NOMO-1 treated with DMSO at 0.1 percent for 48 hours (cell line): ENCODE measurements at regions not wholly inside any gene's neighbourhood (a gene's known extent, or its start where the extent isn't known, plus 50 kb on each side); places are given as distances from the start of the nearest gene placed in this dataset.

ENCODE experiments used
- DNase-seq: peaks from one replicate; lab custom pipeline; 2025; ENCODE audit not compliant: unreplicated experiment; lab: John Stamatoyannopoulos, UW

DNA sequence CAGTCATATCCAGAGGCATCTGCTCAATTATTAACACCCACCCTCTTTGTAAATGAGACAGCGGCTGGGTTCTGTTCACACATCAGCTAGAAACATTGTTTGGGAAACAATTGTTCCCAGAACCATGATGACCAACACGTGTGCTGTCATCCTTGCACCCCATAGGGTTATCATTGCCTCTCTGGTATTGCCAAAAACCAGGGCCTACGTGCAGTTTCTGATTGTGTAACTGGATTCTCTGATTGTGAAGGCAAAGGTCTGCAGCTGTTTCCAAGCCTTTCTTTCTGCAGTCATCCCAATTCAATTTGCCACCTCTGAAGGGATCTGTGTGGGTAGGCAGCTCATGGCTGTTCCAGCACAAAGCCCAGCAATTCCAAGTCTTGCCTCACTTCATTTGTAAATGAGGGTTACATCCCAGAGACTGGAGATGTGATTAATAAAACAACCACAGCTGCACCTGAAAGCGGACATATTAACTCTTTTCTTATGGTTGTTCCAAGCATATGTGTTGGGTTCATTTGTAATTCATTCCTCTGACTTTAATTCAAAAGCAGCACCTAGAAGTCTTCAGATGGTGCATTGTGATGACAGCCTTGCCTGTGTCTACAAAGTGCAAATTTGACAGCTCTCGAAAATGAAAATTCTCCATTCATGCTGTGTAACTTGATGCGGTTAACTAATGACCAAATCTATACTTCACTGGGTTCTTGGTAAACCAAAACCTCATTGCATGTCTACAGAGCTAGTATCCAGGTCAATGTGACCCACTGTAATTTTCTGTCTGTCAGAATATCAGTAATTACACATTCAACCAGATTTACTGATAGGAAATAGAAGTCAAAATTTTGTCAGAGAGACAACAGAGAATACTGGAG, 66.6 kb downstream of the YIPF5 start:
- DNase-seq = no peak

DNA sequence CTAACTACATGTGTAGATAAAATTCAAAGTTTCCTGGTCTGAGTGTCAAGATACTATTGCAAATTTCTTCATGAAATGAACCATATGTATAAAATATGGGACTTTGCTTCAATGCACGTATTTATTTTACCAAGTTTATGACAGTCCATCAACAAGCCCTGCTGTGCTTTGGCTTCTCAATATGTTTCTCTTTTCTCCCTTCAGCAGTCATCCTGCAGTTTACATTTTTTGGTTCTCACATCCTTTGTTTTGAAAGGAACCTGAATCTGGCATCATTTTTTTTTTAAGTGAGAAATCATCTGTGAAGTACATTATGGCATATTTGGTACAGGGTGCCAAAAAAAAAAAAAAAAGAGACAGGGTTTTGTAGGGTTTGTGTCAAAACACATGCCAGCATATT, 65.1 kb downstream of the YIPF5 start:
- no peak for DNase-seq

DNA sequence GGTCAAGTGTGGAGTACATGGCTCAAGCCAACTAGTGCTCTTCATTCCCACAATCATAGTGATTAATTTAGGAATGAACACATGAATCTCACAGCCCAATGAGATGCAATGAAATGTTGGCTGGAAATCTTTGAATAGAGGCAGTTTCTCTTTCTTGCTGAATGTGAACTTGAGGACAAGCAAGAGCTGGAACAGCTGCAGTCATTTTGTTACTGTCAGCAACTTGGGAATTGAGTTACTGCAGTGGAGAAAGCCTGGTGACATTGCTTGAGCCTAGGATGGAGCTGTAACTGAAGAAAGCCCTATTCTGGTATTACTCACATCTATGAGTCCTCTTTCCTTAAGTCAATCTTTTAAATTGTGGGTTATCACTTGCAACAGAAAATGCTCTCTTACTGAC, 62.3 kb downstream of the YIPF5 start:
- no peak for DNase-seq
